NCI-H1436 (cell line): ENCODE measurements at regions not wholly inside any gene's neighbourhood (a gene's known extent, or its start where the extent isn't known, plus 50 kb on each side); places are given as distances from the start of the nearest gene placed in this dataset.

ENCODE experiments used
- DNase-seq: peaks from one replicate; lab custom pipeline; 2025; lab: John Stamatoyannopoulos, UW

- DNase-seq = no peak
Observed at GRCh38 chr16:85162478-85163277, 50.4 kb upstream of the CIBAR2 start.

- no peak for DNase-seq
Observed at GRCh38 chr16:85163278-85164112, 51.2 kb upstream of the CIBAR2 start.

GRCh38 chr16:85164431-85164830, 52.2 kb upstream of the CIBAR2 start:
- no peak for DNase-seq

- DNase-seq = no peak
Observed at GRCh38 chr16:85164838-85165516, 52.7 kb upstream of the CIBAR2 start.

- DNase-seq = no peak
Observed at GRCh38 chr16:85165781-85166180, 53.5 kb upstream of the CIBAR2 start.

- no peak for DNase-seq
Observed at GRCh38 chr16:85166281-85166680, 54.0 kb upstream of the CIBAR2 start.

- DNase-seq = no peak
Observed at GRCh38 chr16:85166699-85167588, 54.7 kb upstream of the CIBAR2 start.

- no peak for DNase-seq
Observed at GRCh38 chr16:85167589-85168537, 55.6 kb upstream of the CIBAR2 start.

GRCh38 chr16:85168732-85169256, 56.5 kb upstream of the CIBAR2 start:
- peak; percentile 33 for DNase-seq

- DNase-seq = no peak
Observed at GRCh38 chr16:85169333-85170065, 57.2 kb upstream of the CIBAR2 start.

GRCh38 chr16:85170066-85170491, 57.8 kb upstream of the CIBAR2 start:
- DNase-seq = no peak

- DNase-seq = no peak
Observed at GRCh38 chr16:85170590-85171003, 58.3 kb upstream of the CIBAR2 start.

GRCh38 chr16:85171004-85171758, 58.9 kb upstream of the CIBAR2 start:
- no peak for DNase-seq

- no peak for DNase-seq
Observed at GRCh38 chr16:85171759-85172454, 59.6 kb upstream of the CIBAR2 start.

GRCh38 chr16:85172455-85173145, 60.3 kb upstream of the CIBAR2 start:
- DNase-seq = peak; percentile 29

- DNase-seq = no peak
Observed at GRCh38 chr16:85173146-85173980, 61.1 kb upstream of the CIBAR2 start.
